Right cardiac atrium (tissue), 5 donors: ENCODE measurements at regions not wholly inside any gene's neighbourhood (a gene's known extent, or its start where the extent isn't known, plus 50 kb on each side); places are given as distances from the start of the nearest gene placed in this dataset.

Source experiments
- ATAC-seq, 2 donors: fragments of 200-7000 bp; cut with Tn5 transposase; one replicate each; pipeline versions ENCODE4 v1.8.0 to v1.9.1; 2020; ENCODE audit warnings: moderate library complexity in 2 of 2, mild to moderate bottlenecking in 1 of 2
- DNase-seq, 3 donors: peaks; one replicate each; pipeline ENCODE4 v3.0.0-alpha.2; 2020
- H3K27ac ChIP-seq: one replicate; pipeline ENCODE4 v1.5.1; 2013; ENCODE audit warnings: mild to moderate bottlenecking, low read length, control low read depth, moderate library complexity
- H3K27me3 ChIP-seq: one replicate; pipeline ENCODE4 v1.6.1; 2013; ENCODE audit not compliant: control insufficient read depth, insufficient read depth
- H3K4me1 ChIP-seq: one replicate; pipeline ENCODE4 v1.6.1; 2013; ENCODE audit warnings: low read length; ENCODE audit not compliant: control insufficient read depth, insufficient read depth
- H3K4me3 ChIP-seq: one replicate; pipeline ENCODE4 v1.5.1; 2013; ENCODE audit warnings: low read length, control low read depth
- H3K9me3 ChIP-seq: one replicate; pipeline ENCODE4 v1.6.1; 2013; ENCODE audit warnings: low read length; ENCODE audit not compliant: control insufficient read depth
- WGBS: extraction: QIAGEN DNeasy Blood & Tissue Kit; methylation state at CpG from one replicate; pipeline ENCODE4 v1.1.7; 2013; 5-methylcytosine and 5-hydroxymethylcytosine counted together
- intact Hi-C, 4 donors: fragments of 100-400 bp; cut with DNase I; formaldehyde crosslinking; loops; one replicate each; pipeline versions ENCODE4 v1.11.0 to v1.14.0; 2022 to 2023
- donor health status: healthy with polysubstance abuse.
- donor health status: DM: no; HTN: yes; CAD: no.
- donor health status: DM: no; HTN: no; CAD: no.
- donor health status: DM: no; HTN: yes; CAD: no; lungs with severe emphysema.
- donor health status: DM: yes; HTN: yes; CAD: no.

DNA sequence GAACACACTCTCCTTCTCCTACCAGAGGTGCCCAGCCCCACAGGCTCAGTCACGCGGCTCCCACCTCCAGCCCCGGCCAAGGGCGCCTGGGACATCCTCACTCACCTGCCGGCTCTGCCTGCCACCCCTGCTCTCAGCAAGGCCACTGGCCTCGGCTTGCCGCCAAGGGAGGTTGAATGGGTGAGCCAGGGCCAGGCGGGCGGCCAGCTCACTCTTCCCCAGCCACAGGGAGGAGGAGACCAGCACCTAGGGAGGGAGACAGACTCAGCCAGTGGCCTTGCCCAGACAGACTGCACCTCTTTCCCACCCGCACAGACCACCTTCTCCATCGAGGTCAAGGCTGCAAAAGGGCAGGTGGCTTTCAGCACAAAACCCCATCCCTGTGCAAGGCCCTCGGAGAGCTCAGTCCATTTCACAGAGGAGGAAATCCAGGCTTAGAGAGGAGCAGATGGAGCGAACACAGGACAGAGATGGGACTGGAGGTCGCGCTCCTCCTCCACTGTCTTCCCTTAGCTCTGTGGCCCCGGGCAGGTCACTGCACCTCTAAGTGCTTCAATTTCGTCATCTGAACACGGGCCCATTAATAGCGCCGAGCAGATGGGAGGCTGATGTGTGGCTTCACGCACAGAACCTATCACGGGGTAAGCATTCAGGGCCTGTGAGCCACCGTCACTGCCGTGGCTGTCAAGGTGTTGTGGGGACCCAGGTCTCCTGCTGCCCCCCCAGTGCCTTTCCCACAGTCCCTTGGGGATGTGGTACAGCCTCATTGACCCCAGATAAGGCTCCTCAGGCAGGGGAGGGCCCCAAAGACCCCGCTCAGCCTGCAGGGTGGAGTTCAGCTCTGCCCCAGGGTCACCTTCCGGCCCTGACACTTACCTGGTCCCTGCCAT lies 56.1 kb downstream of the RMI2 start:
- Histone ChIP-seq H3K27me3 (no peaks in the 10 kb centered on the region), H3K27ac (no peak overlapping the region), H3K9me3 (no peaks in the 10 kb centered on the region), H3K4me3 (no peak overlapping the region), H3K4me1 (no peaks in the 10 kb centered on the region)
- 71% methylated on average over 26 of the region's 26 CpGs for WGBS
- DNase-seq (peak in 2 of 3 donors; percentile 77 to 82), ATAC-seq (peak; percentile 34 to 50)
- intact Hi-C loops, result loop anchor here in 1 of 4 donors (5.0 to 10.0 kb wide), 4 partner anchors 123 to 663 kb away; a partner anchor contains a TSS

GRCh38 chr16:11402051-11402744 lies 56.9 kb downstream of the RMI2 start:
- Histone ChIP-seq H3K27me3 (no peaks in the 10 kb centered on the region), H3K9me3 (no peaks in the 10 kb centered on the region), H3K27ac (no peak overlapping the region), H3K4me3 (no peak overlapping the region), H3K4me1 (no peaks in the 10 kb centered on the region)
- intact Hi-C loops, result loop anchor here in 1 of 4 donors (5.0 to 10.0 kb wide), 4 partner anchors 123 to 663 kb away; a partner anchor contains a TSS
- peak in 1 of 3 donors; percentile 52 for DNase-seq
- peak; percentile 24 to 52 for ATAC-seq
- WGBS, result 65% methylated on average over 23 of the region's 23 CpGs

- H3K4me3 ChIP-seq, result no peak overlapping the region
- no peaks in the 10 kb centered on the region for H3K4me1 ChIP-seq
- intact Hi-C loops, result loop anchor here in 1 of 4 donors (5.0 to 10.0 kb wide), 4 partner anchors 122 to 662 kb away; a partner anchor contains a TSS
- peak in 2 of 3 donors; percentile 32 to 49 for DNase-seq
- ATAC-seq, result no peak
- H3K27me3 ChIP-seq, result no peaks in the 10 kb centered on the region
- H3K9me3 ChIP-seq, result no peaks in the 10 kb centered on the region
- WGBS, result 86% methylated on average over 19 of the region's 19 CpGs
- no peak overlapping the region for H3K27ac ChIP-seq
These were observed 57.7 kb downstream of the RMI2 start for GRCh38 chr16:11402745-11403533.

- Histone ChIP-seq H3K9me3 (no peaks in the 10 kb centered on the region), H3K27ac (no peak overlapping the region), H3K4me3 (no peak overlapping the region), H3K27me3 (no peaks in the 10 kb centered on the region), H3K4me1 (no peaks in the 10 kb centered on the region)
- 86% methylated on average over 3 of the region's 3 CpGs for WGBS
- DNase-seq (peak in 1 of 3 donors; percentile 13), ATAC-seq (no peak)
- intact Hi-C loops, result loop anchor here in 1 of 4 donors (5.0 to 10.0 kb wide), 4 partner anchors 121 to 661 kb away; a partner anchor contains a TSS
These were observed 58.2 kb downstream of the RMI2 start for GRCh38 chr16:11403534-11403795.

DNA sequence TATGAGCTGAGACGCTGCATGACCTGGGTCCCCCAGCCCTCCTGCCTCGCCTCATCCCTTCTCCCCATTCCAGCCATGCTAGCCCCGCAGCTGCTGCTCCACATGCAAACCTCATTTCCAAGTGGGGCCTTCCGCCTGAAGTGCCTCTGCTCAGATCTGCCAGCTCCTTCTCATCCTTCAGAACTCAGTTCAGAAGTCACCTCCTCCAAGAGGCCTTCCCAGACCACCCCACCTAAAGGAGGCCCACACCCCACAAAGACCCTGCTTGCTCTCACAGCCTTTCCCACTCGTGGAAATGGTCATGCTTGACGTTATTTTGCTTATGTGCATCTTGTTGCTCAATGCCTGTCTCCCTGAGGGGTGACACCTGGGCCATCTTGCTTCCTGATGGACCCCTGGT lies 58.7 kb downstream of the RMI2 start:
- no peak for ATAC-seq
- no peak overlapping the region for H3K27ac ChIP-seq
- no peaks in the 10 kb centered on the region for H3K4me1 ChIP-seq
- peak in 1 of 3 donors; percentile 25 for DNase-seq
- intact Hi-C loops, result loop anchor here in 1 of 4 donors (5.0 to 10.0 kb wide), 4 partner anchors 121 to 661 kb away; a partner anchor contains a TSS
- H3K27me3 ChIP-seq, result no peaks in the 10 kb centered on the region
- no peaks in the 10 kb centered on the region for H3K9me3 ChIP-seq
- WGBS, result 83% methylated on average over 6 of the region's 6 CpGs
- H3K4me3 ChIP-seq, result no peak overlapping the region

DNA sequence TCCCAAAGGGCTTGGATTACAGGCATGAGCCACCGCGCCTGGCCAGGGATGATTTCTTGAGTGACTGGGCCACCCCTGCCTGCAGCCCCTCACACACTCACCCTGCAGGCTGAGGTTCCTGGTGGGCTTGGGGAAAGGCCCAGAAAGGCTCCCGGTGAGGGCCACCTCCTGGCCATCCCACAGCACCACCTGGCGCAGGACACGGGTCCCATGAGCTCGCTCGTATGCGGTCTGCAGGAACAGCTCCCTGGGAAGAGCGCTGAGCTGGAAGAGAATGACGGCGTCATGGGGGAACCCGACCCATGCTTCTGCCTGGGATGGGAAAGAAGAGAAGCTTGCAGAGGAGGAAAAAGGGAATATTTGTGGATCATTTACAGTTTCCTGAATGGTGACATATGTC lies 59.3 kb downstream of the RMI2 start:
- intact Hi-C loops, result loop anchor here in 2 of 4 donors (5.0 to 10.0 kb wide), 6 partner anchors 120 to 660 kb away; a partner anchor contains a TSS
- no peak overlapping the region for H3K27ac ChIP-seq
- peak in 1 of 3 donors; percentile 27 for DNase-seq

DNA sequence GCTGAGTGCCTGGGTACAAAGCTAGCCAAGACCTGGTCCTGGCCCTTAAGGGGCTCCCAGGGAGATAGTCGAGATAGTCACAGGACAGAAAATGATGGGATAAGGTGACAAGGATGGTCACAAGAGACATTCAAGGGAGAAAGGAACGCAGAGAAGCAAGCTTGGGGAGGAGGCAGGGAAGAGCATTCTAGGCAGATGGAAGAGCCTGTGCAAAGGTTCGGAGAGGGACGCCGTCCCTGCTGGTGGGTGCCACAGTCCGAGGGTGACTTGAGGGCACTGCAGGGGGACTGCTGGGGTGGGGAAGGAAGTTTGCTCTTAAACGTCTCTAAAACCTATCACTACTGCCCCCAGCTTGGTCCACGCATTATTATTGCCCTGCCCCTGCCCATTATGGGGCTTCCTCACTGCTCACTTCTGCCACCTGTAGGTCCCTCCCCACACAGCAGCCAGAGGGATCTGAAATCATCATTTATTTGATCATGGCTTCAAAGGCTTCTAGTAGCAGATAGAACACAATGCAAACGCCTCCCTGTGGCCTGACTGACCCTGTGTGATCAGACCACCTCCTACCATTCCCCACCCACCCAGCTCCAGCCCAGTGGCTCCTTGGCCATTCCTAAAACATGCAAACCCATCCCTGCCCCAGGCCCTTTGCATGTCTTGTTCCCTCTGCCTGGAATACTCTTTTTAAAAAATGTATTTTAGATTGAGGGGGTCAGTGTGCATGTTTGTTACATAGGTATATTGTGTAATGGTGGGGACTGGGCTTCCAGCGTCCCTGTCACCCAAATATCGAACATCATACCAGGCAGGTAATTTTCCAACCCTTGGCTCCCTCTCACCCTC lies 60.3 kb downstream of the RMI2 start:
- no peaks in the 10 kb centered on the region for H3K9me3 ChIP-seq
- H3K27ac ChIP-seq, result no peak overlapping the region
- peak in 1 of 3 donors; percentile 47 for DNase-seq
- H3K4me1 ChIP-seq, result no peaks in the 10 kb centered on the region
- no peak overlapping the region for H3K4me3 ChIP-seq
- no peaks in the 10 kb centered on the region for H3K27me3 ChIP-seq
- ATAC-seq, result no peak
- 68% methylated on average over 11 of the region's 11 CpGs for WGBS
- intact Hi-C loops, result loop anchor here in 2 of 4 donors (5.0 to 10.0 kb wide), 5 partner anchors 119 to 659 kb away; a partner anchor contains a TSS

More for the DNA sequence above, 59.3 kb downstream of the RMI2 start:
- Histone ChIP-seq H3K27me3 (no peaks in the 10 kb centered on the region), H3K9me3 (no peaks in the 10 kb centered on the region), H3K4me1 (no peaks in the 10 kb centered on the region), H3K4me3 (no peak overlapping the region)
- WGBS, result 84% methylated on average over 12 of the region's 12 CpGs
- no peak for ATAC-seq

GRCh38 chr16:11406177-11406560 lies 60.9 kb downstream of the RMI2 start:
- H3K27ac ChIP-seq, result no peak overlapping the region
- 96% methylated on average over 6 of the region's 6 CpGs for whole genome bisulfite sequencing
- intact Hi-C loops, result loop anchor here in 2 of 4 donors (5.0 to 10.0 kb wide), 5 partner anchors 119 to 659 kb away; a partner anchor contains a TSS
- no peaks in the 10 kb centered on the region for H3K27me3 ChIP-seq
- no peaks in the 10 kb centered on the region for H3K9me3 ChIP-seq
- ATAC-seq (no peak), DNase-seq (no peak)
- no peak overlapping the region for H3K4me3 ChIP-seq
- no peaks in the 10 kb centered on the region for H3K4me1 ChIP-seq

DNA sequence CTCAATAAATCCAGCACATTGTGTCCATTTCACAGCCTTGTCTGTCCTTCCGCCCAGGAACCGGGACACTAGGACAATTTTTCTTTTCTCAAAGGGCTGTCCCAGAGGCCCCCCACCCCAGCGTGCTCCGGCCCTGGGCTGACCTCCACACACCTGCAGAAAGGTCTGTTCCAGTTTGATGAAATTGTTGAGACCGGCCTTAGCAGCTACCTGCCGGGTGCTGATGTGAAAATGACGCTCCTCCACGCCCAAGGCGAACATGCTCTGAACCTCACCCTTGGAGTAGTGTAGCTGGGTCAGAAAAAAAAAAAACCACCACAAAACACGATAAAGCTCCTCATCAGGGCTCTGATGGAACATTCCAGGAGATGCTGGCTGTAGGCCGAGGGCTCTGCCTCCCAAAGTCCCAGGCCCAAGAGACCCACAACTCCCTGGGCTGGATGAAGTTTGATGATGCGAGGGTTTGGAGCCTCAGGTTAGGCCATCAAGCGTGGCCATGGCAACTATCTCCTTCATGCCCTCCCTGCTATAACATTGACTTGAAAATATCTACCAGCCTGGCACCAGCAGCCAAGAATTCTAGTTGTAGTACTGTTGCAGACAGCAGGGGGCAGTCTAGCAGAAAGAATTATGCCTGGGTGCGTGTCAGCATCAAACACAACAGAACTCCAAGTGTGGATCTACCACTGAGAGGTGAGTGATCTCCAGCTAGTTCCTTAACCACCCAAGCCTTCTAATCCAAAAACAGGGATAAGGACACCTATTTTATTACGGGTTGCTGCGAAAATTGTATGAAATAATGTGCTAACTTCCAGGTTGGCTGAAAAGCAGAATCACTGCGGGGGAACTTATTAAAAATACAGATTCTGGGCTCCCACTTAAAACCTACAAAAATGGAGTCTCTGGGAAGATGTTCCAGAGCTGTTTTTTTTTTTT lies 62.1 kb downstream of the RMI2 start:
- DNase-seq (peak in 1 of 3 donors; percentile 69), ATAC-seq (peak in 1 of 2 donors; percentile 49)
- WGBS, result 84% methylated on average over 17 of the region's 17 CpGs
- intact Hi-C loops, result loop anchor here in 2 of 4 donors (5.0 to 10.0 kb wide), 5 partner anchors 117 to 657 kb away; a partner anchor contains a TSS
- Histone ChIP-seq H3K27me3 (no peaks in the 10 kb centered on the region), H3K4me3 (no peak overlapping the region), H3K4me1 (no peaks in the 10 kb centered on the region), H3K27ac (no peak overlapping the region), H3K9me3 (no peaks in the 10 kb centered on the region)
